ENCODE measurements at regions not wholly inside any gene's neighbourhood (a gene's known extent, or its start where the extent isn't known, plus 50 kb on each side); places are given as distances from the start of the nearest gene placed in this dataset.
"Not testable (repeated sequence)": the region's sequence is repeated elsewhere in the genome, so short reads cannot be mapped to it uniquely, and the experiment has no call there.

- peak; percentile 41 for DNase-seq (ENCODE audit: low read depth)
- H3K4me3 ChIP-seq (ENCODE audit: low read length) = no peak overlapping the region
- peak; percentile 55 for TF ChIP-seq CTCF (conservative IDR thresholded peaks at IDR 0.05; ENCODE audit: low read length)
Measured at GRCh38 chr15:83380682-83381081, 66.5 kb upstream of the SH3GL3 start.

GRCh38 chr15:83383608-83384139, 63.5 kb upstream of the SH3GL3 start:
- H3K4me3 ChIP-seq (ENCODE audit: low read length); DNase-seq (ENCODE audit: low read depth): not testable (repeated sequence)

- no peak for TF ChIP-seq CTCF (conservative IDR thresholded peaks at IDR 0.05; ENCODE audit: low read length)
- no peak overlapping the region for H3K4me3 ChIP-seq (ENCODE audit: low read length)
- no peak for DNase-seq (ENCODE audit: low read depth)
Measured at GRCh38 chr15:83396101-83396500, 51.0 kb upstream of the SH3GL3 start.

Measured in AG10803 (cell line).